Activated CD8-positive, alpha-beta memory T cell treated with anti-CD3 and anti-CD28 coated beads for 24 hours (primary cell): ENCODE measurements at regions not wholly inside any gene's neighbourhood (a gene's known extent, or its start where the extent isn't known, plus 50 kb on each side); places are given as distances from the start of the nearest gene placed in this dataset.
"Not testable (repeated sequence)": the region's sequence is repeated elsewhere in the genome, so short reads cannot be mapped to it uniquely, and the experiment has no call there.

Source experiments
- DNase-seq: peaks from one replicate; pipeline ENCODE4 v3.0.0-alpha.2; 2020

DNA sequence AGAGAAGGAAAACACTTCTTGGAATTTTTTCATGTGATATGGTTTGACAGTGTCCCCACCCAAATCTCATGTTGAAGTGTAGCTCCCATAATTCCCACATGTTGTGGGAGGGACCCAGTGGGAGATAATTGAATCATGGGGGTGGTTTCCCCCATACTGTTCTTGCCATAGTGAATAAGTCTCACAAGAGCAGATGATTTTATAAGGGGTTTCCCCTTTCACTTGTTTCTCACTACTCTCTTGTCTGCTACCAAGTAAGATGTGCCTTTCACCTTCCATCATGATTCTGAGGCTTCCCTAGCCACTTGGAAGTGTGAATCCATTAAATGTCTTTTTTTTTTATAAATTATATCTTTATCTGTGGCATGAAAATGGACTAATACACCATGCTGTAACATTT lies 250.7 kb downstream of the LPIN1 start:
- DNase-seq = peak; percentile 5

DNA sequence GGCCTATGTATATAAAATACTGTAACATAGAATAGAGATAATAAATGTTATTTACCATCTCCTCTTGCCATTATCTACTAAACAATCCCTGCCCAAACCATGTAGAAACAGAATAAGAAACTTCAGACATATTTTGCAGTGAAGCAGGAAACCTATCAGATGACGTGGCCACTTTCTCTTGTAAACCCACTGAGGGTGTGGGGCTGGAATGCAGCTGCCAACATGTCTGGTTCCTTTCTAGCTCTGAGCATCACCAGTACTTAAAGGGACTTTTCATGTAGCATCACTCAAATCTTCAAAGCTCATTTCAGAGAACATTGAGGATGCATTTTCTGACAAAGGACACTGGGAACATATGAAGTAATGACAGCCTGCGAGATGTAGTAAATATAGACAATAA lies 251.8 kb downstream of the LPIN1 start:
- DNase-seq = peak; percentile 48

DNA sequence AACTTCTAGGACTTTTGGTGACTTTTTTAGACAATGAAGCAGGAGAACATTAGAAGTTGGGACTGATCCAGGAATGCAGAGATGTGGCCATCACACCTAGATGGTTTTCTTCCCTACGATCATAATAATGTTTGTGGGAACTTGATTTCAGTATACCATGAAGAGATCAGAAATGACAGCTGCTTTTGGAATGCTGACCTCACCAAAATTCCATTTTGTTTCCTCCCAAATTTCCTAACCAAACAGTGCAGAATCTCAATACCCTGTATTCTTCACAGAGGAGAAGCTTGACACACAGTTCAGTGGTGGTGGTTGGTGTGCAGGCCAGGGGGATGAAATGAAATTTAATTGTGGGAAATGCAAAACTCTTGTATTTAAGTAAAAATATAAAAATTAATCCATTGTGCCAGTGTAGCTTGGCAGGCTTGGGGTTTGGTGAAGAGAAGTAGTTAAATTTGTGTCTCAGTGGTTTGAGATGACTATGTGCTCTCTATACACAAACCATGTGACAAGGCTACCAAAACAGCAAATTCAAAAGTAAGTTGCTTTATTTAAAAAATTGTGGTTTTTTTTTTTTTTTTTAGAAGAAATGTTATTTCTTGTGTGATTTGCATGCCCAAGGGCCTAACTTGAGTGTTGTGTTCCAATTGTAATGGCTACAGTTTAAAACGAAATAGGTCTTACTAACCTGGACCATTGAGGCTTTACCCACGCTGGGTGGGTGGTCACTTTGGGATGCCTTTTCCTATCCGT lies 252.4 kb downstream of the LPIN1 start:
- DNase-seq = no peak

DNA sequence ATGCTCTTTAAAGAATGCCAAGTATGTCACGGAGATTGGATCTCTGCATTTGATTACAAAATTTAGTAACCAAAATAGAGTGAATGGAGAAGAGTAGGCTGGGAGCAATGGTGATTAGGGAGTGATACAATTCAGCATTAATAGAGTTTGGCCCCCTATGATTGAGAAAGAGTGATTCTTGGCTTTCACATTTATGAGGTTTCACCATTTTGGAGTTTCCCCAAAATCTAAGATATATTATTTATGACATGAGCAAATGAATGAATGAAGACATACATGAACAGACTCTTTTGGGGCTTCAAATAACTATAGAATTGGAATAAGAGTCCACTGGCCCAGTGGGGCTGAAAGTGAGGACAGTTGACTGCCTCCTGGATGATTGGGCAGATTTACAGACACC lies 255.2 kb downstream of the LPIN1 start:
- DNase-seq = no peak

DNA sequence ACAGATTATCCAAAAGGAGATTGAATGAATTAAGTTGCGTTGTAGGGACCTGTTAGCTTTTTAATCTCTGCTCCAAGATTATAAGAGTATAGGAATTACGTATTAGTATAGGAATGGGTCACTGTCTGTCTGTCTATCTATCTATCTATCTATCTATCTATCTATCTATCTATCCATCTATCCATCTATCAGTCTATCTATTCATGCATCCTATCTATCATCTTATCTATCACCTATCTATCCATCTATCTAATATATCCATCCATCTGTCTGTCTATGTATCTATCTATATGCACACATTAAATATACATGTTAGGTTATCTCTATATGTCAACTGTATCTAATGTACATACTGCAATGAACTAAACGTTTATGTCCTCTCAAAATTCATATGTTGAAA lies 255.8 kb downstream of the LPIN1 start:
- no peak for DNase-seq

DNA sequence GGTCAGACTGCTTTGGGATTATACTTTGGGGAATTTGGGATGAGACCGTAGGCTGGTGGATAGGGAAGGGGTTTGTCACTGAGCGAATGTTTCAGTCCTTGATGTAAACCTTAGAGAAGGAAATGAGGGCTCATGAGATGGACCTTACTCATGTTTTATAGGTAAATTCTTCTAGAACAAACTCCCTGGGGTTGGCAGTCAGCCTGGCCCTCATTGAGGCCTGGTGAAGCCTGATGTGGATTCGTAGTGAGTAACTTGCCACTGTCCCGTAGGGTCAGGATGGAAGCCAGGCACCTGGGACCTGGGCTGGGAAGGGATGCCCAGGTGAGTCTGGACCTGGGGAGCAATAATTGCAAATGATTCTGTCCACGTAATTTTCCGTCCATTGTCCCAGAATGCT lies 258.3 kb downstream of the LPIN1 start:
- DNase-seq = no peak

DNA sequence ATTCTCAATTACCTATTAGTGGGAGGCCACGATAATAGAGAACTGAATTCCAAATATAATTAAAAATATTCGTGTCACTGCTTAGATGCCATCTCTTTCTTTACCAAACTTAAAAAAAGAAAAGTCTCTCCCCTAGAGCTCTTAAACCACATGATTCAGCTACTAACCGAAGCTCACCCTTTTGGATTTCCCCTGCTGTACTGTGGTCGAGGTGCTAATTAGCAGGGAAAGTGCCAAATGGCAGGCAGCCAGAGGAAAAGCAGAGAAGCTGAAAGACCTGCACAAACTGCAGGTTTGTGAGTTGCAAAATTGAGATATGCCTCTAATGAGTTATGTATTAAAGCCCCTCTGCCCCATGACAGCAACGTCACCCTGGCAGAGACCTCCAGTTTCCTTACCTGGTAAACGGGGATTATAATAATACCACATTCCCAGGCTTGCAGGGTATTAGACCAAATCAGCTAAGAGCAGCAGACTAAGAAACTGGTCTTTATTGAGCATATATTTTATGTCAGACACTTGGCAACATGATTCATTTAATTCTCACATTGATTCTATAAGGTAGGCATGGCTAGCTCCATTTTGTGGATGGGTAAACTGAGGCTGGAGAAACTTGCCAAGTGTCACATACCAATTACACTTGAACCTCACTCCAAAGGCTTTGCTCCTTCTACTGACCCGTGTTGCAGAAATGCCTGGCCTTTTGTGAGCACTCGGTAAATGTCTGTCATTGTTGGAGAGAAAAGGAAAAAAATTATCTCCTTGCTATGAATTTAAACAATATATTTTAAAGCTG lies 259.7 kb downstream of the LPIN1 start:
- peak; percentile 86 for DNase-seq

DNA sequence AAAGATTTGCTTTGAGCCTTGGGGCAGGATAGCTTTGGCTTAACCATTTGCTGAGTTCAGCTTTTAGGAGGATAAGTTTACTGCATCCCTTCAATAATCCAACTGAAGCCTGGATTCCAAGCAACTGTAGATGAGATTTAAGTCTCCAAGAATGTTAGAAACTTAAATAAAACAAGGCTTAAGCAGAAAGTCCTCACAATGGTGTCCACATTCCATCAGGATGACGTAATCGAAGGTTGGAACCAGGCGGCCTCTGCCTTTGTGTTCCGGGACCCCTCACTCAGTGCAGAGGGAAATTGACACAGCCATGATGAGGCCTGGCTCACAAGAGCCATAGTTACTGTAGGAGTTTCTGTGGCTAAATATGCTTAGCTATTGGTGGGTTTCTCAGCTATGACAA lies 260.4 kb downstream of the LPIN1 start:
- DNase-seq = no peak

DNA sequence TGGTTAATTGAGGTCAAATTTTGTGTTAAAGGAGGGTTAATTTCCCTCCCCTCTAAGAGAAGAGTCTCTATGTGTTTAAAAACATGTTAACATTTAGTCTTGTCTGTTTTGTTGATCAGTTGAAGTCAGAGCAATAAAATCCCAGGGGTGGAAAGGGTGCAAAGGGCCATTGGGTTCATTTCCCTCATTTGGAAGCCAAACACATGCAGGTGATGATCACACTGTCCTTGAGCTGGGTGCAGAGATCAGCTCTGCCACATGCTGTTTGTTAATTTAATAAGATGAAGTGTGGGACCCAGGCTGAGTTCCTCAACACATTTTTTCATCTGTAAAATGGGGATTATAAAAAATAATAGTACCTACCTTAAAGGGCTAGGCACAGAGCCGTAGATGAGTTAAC lies 260.9 kb downstream of the LPIN1 start:
- no peak for DNase-seq

DNA sequence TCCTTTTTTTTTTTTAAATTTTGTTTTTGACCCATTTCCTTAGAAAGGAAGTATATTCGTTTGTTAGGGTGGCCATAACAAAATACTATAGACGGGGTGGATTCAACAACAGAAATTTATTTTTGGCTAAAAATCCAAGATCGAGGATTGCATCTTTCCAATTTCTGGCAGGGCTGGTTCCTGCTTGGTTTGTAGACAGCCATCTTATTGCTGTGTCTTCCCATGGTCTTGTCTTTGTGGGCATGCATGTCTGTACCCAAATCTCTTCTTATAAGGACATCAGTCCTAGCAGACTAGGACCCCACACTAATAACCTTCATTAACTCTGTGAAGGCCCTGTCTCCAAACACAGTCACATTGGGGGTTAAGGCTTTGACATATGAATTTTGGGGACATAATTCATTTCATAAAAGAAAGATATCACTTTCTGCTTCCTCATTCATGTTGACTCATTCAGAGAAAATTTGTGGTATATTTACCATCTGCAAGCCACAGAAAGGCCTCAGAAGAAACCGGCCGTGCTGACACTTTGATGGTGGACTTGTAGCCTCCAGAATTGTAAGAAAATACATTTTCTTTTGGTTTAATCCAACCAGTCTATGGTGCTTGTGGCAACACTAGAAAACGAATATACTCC lies 262.1 kb downstream of the LPIN1 start:
- DNase-seq = no peak

DNA sequence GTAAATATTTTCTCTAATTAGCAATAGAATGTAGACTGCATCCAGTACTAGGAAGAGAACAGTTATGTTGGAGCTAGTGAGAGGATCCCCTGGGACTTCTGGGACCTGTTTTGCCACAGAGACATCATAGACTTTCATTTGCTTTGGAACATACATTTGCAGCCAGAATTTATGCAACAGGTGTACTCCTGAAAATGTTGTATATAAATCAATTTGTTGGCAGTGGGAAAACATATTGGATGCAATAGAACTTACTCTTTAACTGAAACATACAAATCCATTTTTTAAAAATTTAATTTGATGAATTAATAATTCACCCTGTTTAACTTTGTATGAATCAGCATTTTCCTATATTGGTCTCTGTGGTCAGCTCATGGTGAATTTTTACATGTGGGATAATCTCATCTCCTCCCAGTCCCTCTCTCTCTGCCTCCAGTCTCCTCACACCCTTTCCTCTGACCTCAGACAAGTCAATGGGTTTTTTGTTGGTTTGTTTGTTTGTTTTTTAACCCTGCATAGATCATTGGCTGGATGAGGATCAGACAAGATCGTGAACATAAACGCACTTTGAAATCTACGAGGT lies 263.0 kb downstream of the LPIN1 start:
- DNase-seq = no peak

DNA sequence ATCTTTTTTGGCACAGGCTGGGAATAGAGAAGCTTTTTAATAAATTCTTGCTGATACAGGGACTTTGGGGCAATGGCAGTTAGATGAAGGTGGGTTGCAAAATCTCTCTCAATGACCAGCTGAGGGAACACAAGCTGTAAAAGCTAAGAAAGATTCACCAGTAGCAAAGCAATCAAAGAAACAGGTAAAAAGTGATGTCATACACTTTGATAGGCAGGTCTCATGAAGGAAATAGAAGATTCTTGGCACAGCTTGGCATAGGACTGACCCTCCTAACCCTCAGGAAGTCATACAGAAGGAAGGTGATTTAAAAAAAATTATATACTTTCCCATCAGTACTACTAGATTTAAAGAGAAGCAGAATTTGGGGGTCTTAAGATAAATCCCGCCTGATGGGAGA lies 263.6 kb downstream of the LPIN1 start:
- no peak for DNase-seq

DNA sequence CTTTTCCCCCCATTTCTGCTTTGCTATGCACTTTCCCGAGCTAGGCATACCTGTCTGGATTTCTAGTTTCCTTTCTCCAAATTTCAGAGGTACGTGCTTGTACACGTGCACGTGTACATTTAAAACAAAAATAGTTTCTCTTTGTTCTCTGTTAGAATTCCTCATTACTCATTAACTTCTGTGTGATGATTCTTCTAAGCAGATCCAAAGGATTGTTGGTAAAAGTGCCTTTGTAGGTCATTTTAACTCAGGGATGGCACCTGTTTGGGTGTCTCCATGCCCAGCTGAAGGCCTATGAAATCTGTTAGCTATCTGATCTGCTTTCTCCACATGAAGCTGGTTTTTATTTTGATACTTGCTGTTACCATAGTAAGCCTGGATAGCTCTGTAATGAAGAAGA lies 264.3 kb downstream of the LPIN1 start:
- no peak for DNase-seq

DNA sequence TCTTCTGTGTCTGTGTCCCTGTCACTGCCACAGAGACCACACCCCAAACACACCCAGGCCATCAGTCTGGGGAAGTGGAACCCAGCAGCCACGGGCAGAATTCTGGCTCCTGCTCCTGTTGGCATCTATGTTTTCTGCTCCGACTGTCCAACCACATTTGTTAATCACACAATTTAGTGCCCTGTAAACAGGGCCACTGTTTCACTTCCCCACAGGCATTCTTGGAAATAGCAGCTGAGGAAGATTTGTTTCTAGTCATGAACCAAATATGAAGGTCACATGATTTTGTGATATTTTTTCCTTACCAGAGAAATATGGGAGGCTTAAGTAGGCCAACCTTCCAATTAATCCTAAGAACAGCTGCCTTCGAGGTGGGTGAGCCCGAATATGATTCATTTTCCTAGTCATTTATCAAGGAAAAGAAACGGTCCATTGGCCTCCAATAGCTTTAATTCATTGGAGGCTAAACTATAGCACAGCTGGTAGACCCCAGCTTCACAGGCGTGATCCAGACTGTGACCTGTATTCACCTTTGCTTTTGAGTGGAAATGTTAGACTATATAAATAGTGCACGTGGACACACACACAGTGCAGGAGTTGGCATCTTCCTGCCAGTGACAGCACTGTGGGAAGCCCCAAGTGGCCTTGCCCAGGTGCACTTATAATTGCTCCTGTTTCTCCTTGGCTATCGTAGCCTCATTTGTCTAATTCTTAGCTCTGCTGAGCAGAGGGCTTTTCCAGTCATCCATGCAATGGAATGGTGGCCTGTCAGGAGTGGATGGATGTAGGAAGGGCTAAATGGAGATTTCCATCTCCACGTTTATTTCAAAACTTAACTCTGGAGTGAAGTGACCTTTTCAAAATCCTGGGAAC lies 267.9 kb downstream of the LPIN1 start:
- no peak for DNase-seq

DNA sequence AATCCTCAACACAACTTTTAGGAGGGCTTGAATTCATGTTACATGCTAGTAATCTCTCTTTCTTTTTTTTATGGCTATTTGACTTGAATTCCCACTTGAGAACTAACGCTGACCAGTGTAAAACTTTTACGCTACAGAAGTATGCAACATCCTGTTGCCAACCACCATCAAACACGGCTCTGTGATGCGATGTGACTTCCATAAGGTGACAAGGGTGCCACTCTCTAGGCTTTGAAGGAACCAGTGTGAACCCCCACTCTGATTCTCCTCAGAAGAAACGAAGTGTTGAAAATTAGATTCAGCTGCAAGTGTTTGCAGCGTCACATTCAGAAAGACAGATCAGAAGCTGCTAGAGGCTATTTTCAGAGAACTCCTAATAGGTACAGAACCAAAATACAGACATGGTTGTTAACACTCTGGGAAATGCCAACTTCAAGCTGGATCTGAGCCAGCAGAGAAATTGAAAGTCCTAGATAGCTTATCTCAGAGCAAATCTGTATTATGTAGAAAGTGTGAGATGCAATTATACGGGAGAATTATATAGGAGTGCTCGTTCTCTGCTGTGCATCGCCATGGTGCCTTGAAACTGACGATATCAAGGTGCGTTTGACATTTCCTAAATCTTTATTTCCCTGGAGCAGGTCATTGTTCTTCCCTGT lies 271.2 kb downstream of the LPIN1 start:
- no peak for DNase-seq

DNA sequence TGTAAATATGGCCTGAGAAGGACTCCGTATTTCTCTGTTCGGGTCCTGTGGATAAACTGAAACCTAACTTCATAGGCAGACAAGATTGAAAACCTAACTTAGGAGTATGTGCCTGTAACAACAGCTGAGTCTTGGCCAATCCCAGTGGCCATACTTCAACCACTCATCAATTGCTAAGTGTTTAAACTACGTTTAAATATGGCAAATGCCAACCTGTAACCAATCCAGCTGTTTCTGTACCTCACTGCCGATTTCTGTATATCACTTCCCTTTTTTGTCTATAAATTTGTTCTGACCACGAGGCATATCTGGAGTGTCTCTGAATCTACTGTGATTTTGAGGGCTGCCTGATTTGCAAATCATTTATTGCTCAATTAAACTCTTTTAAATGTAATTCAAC lies 272.3 kb downstream of the LPIN1 start:
- DNase-seq = not testable (repeated sequence)

DNA sequence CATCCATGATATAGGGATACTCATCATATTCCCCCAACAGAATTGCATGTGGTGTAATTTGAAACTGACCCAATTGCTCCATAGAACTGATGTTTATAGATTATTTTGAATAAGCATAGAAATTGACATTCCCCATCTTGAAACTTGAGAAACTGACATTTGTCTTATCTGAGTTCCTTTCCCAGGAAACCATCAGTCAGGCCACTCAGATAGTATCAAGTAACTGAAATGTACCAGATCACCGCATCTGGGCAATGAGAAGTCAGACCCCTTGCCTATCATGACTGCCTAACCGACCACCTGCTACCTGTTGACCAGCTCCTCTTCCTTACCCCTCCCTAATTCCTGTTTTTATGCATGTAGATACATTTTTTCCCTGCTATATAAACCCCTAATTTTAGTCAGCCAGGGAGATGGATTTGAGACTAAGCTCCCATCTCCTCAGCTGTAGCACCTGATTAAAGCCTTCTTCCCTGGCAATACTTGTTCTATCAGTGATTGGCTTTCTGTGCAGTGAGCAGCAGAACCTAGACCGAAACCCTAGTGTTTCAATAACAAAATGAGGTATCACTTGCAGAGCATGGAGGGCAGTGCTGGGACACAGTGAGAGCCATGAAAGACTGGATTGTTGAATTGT lies 274.5 kb downstream of the LPIN1 start:
- no peak for DNase-seq

DNA sequence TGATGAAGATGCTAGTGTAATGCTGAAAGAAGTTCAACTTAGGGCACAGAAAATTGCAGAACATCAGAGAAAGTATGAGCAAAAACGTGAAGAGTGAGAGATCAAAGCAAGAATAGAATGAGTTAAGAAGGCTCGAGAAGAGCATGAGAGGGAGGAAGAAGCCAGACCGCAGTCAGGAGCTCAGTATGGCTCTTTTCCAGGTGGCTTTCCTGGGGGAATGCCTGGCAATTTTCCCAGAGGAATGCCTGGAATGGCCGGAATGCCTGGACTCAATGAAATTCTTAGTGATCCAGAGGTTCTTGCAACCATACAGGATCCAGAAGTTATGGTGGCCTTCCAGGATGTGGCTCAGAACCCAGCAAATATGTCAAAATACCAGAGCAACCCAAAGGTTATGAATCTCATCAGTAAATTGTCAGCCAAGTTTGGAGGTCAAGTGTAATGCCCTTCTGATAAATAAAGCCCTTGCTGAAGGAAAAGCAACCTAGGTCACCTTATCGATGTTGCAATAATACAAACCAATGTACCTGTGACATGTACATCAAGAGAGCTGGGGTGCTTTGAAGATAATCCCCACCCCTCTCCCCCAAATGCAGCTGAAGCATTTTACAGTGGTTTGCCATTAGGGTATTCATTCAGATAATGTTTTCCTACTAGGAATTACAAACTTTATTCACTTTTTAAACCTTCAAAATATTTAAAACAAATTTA lies 277.9 kb downstream of the LPIN1 start:
- DNase-seq = not testable (repeated sequence)

DNA sequence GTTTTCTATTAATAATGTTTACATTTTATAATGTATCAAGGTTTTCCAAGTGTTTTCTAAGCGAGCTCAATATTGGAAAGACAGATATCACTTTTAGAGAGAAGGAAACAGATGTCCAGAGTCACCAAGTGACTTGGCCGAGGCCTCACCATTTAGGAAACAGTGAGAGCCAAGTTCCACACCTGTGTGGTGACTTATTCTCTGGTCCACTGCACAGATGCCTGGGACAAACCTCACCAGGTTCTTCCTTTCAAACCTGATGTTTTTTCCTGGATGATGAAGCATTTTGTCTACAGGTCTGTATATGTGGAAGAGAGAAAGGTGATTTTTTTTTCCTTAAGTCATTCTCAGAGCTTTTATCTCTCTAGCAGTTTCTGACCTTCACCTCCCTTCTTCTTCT lies 280.7 kb downstream of the LPIN1 start:
- no peak for DNase-seq

DNA sequence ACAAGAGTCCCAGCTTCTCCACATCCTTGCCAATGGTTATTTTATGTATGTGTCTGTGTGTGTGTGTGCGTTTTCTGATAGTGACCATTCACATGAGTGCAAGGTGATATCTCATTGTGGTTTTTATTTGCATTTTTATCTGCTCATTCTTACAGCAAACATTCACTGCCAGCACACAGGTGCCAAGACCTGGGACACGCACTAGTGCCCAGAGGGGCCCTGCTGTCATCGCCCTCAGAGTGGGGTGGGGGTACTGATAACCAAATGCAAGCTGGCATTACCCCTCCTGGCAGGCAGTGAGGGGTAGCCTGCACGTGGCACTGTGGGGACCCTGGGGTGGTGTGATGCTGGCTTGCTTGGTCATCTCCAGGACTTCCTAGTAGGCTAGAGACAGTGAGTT lies 285.4 kb downstream of the LPIN1 start:
- no peak for DNase-seq

DNA sequence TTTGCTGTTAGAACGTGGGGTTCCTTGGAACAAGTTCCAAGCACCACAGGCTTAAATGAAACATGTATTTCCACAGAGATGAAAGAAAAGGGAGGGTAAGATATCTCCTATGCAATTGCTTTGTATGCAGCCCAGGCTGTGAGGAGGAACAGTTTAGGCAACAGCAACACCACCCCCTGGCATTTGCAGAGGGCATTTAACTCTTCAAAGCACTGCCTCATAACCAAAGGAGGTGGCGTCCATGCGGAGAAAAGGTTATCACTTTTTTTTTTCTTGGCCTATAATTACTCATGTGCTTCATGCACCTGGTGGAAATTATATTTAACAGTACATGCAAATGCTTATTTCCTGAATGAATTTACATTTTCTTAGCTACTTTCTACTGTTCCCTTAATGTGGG lies 286.0 kb downstream of the LPIN1 start:
- DNase-seq = no peak
